ENCODE measurements at regions not wholly inside any gene's neighbourhood (a gene's known extent, or its start where the extent isn't known, plus 50 kb on each side); places are given as distances from the start of the nearest gene placed in this dataset.
"Not testable (repeated sequence)": the region's sequence is repeated elsewhere in the genome, so short reads cannot be mapped to it uniquely, and the experiment has no call there.

DNA sequence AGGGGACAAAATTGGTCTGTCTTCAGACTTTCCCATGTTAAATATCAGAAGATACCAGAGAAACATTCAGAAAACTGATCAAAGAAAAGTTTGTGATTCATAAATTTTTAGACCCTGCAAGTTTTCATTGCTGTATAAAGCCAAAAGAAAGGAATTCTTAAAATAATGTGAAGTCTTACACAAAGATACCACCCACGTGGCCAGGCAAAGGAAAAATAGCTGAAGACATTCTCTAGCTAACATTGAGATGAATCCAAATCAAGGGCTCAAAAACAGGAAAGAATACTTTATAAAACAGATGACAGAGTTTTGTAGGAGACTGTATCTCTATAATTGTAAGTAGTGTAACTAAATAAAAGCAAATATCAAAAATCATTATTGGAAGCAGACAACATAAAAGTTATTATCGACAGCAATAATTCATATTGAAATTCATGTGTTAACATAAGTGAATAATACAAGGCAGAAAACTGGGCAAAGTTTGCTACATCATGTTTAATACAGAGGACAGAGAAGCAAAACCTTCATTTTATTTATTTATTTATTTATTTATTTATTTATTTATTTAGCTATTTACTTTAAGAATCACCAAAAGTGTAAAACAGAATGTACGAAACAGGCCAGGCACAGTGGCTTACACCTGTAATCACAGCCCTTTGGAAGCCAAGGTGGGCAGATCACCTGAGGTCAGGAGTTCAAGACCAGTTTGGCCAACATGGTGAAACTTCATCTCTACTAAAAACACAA lies 204.6 kb upstream of the SLIT2 start:
- no peak for DNase-seq (ENCODE audit: low read depth)

DNA sequence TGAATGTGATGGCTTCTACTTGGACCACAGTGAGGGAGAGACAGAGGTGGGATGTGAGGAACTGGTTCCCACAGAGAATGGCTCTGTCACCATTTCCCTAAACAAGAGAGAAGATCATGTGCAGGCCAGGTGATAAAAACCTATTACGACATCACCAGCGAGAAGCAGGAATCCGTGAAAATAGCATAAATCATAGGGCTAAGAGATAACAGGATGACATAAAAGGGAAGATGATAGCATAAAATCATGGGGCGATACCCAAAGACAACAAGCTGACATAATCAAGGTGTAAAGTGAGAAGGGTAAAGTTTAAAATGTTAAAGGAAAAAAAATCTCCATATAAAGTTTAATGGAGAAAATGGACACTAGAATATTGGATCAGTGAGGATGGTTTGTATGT lies 205.5 kb upstream of the SLIT2 start:
- no peak for DNase-seq (ENCODE audit: low read depth)

- no peak for DNase-seq (ENCODE audit: low read depth)
Measured at GRCh38 chr4:20044966-20045365, 206.7 kb upstream of the SLIT2 start.

DNA sequence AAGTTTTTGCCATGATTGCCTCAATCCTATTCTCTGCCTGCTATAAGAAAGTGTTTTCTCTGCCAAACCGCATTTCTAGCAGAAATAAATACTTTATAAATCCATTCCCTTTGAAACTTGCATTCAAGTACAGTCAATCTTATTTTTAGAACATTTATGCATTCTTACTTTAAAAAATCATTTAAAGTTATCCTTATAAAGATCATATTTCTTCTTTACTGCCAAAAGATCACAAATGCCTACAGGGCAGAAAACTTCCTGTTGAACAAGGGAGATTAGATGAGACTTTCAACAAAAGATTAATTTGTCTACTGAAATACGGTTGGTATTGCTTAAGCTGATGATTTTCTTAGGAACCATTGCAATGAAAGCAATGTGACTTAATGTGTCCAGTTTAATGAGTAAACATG lies 207.2 kb upstream of the SLIT2 start:
- DNase-seq (ENCODE audit: low read depth) = no peak

DNA sequence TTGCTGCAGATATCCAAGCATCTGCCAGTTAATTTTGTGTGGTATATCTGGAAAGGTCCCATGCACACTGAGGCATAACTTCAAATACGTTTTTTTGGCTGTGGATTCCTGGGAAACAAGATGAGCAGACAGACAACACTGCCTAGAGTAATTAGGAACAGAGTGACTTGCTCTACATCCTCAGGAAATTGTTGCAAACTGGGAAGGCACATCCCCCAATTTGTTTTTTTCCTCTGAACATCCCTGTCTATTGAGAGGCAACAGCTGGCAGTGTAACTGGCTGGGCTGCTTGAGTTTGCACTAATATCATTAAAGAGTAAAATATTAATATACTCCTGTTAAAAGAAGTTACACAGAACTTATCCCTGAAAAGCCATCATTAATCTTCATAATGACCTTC lies 207.7 kb upstream of the SLIT2 start:
- DNase-seq (ENCODE audit: low read depth) = no peak

DNA sequence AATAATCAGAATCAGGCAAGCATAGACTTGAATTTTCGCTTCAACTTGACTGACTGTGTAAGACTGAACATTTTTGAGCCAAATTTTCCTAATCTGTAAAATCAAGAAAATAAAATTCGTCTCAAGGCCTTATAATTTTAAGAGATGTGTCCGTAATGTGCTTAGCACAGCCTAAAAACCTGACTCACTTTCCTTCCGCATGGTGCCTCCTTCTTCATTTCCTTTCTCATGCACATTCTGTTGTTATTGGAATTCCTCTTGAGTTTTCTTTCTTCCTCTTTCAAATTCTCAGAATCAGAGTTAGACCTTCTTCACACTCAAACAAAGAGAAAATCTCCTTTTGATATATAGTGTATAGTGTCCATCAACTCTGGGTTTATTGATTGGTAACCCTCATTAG lies 208.9 kb upstream of the SLIT2 start:
- no peak for DNase-seq (ENCODE audit: low read depth)

DNA sequence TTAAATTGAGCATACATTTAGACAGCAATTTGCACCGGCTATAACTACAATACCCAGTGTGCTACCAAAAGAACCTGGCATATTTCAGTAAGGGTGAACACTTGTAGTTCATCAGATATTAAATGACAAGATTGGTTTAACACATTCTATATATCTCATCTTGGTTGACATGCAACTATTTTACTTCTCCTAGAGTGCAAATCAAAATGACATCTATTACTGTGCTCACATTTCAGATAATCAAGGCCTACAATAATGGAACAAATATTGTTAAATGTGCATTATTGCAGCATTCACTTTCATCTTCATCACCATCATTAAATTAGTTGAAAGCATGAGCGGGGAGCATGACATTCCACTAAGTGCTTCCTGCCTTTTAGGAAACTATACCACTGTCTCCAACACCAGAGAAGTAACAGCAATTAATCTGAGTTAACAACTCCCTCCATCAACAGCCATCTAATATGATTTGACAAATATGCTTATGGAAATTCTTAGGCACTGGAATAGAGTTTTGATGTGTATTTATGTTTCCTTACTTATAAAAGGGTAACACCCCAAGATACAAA lies 209.8 kb upstream of the SLIT2 start:
- no peak for DNase-seq (ENCODE audit: low read depth)

DNA sequence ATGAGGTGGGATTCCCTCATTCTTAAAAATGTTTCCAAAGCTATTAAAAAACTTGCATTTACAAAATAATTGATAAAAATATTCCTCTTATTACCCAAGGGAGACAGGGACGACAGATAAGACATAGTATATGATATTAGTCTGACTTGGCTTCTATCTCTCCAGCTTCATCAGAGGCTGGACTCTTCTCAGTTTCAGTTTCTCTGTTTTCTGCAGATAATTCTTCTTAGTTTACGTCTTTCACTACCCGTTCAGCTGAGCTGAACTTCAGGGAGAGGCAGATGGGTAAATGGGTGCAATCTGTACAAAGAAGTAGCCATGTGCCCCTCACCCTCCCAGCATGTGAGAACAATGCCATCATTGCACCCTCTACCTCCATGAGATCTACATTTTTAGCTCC lies 214.0 kb upstream of the SLIT2 start:
- DNase-seq (ENCODE audit: low read depth) = no peak

DNA sequence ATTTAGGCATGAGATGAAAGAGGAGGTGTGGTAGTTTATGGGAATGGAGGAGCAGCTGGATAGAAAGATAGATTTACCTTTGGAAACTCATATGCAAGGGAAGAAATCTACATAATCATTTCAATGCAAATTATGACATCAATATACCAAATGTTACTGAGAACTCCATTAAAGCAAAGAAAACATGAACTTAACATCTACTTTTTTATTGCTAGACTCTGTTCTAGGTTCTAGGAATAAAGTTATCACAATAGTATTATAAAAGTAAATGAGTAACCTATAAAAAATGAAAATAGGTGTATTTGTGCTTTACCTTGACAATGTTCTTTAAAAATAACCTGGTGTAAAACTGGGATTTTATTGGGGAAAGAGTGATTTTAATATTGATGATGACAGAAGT lies 221.6 kb upstream of the SLIT2 start:
- no peak for DNase-seq (ENCODE audit: low read depth)

DNA sequence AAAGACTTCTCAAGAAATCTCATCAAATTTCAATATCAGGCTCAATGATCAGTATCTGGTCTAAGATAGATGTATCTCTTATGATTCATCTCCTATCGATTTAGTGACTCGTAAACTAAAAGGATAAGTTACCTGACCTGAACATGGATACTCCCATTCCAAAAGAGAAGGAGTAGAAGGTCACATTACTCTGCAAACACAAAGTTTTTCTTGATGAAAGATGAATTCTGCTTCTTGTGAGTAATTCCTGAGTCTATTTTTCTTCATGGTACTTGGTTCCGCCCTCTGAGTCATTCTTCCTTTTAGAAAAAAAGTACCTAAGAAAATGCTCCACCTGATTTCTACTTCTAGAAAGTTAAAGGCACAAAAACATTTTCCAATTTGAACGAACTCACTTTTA lies 223.1 kb upstream of the SLIT2 start:
- no peak for DNase-seq (ENCODE audit: low read depth)

- DNase-seq (ENCODE audit: low read depth) = no peak
Measured at GRCh38 chr4:20026456-20026855, 225.2 kb upstream of the SLIT2 start.

DNA sequence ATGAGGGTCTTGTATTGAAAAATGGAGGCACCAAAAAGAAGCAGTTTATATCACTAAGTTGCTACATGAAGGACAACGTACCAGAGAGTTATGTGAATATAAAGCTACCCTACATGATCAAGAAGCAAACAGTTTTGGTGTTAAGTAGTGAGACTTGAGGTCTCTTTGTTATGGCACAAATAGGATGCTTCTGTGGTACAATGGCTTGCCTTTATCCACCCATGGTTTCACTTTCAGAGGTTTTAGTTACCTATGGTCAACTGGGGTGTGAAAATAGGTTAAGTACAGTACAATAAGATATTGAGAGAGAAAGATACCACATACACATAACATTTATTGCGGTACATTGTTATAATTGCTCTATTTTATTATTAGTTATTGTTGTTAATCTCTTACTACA lies 229.2 kb upstream of the SLIT2 start:
- DNase-seq (ENCODE audit: low read depth) = no peak

DNA sequence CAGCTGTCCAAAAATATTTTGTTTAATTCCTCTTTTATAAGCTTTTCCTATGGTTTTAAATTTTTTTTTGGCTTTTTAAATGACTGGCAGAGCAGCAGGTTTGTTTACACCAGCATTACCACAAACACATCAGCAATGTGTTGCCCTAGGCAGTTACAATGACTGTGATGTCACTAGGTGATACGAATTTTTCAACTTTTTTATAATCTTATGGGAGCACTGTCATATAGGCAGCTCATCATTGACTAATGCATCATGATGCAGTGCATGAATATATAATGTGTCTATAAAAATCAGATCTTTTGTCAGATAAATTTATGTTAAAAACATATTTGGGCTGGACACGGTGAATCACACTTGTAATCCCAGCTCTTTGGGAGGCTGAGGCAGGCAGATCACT lies 231.6 kb upstream of the SLIT2 start:
- DNase-seq (ENCODE audit: low read depth) = no peak

- no peak for DNase-seq (ENCODE audit: low read depth)
Measured at GRCh38 chr4:20019310-20020015, 232.2 kb upstream of the SLIT2 start.

- no peak for DNase-seq (ENCODE audit: low read depth)
Measured at GRCh38 chr4:20017777-20018115, 234.0 kb upstream of the SLIT2 start.

- DNase-seq (ENCODE audit: low read depth) = no peak
Measured at GRCh38 chr4:20017070-20017776, 234.5 kb upstream of the SLIT2 start.

DNA sequence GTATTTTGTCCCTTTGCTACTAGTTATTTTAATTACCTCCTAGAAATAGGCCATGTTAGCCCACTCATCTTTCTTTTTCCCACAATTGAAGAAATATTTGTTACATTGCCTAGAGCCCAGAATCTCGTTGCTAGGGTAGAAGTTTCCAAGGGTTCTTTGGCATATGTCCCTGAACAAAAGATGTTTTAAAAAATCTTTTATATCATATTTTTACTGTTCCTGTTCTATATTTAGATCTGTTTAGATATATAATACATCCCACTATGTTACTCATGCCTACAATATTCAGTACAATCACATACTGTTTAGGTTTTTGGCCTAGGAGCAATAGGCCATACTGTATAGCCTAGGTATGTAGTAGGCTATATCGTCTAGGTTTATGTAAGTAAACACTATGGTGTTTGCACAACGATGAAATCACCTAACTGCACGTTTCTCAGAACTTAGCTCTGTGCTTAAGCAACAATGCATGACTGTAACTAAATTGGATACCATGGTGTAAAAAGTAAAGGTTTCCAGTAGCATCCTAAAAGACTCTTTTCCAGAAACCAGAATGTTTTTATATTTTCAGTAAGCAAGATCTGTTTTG lies 236.0 kb upstream of the SLIT2 start:
- DNase-seq (ENCODE audit: low read depth) = no peak

DNA sequence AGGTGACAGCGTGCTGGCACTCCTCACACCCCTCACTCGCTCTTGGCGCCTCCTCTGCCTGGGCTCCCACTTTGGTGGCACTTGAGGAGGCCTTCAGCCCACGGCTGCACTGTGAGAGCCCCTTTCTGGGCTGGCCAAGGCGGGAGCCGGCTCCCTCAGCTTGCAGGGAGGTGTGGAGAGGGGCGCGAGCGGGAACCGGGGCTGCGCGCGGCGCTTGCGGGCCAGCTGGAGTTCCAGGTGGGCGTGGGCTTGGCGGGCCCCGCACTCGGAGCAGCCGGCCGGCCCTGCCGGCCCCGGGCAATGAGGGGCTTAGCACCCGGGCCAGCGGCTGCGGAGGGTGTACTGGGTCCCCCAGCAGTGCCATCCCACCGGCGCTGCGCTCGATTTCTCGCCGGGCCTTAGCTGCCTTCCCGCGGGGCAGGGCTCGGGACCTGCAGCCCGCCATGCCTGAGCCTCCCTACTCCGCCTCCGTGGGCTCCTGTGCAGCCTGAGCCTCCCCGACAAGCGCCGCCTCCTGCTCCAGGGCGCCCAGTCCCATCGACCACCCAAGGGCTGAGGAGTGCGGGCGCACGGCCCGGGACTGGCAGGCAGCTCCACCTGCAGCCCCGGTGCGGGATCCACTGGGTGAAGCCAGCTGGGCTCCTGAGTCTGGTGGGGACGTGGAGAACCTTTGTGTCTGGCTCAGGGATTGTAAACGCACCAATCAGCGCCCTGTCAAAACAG lies 247.7 kb upstream of the SLIT2 start:
- DNase-seq (ENCODE audit: low read depth) = not testable (repeated sequence)

- DNase-seq (ENCODE audit: low read depth) = no peak
Measured at GRCh38 chr4:19999775-20000414, 251.8 kb upstream of the SLIT2 start.

- DNase-seq (ENCODE audit: low read depth) = no peak
Measured at GRCh38 chr4:19999276-19999675, 252.4 kb upstream of the SLIT2 start.

- DNase-seq (ENCODE audit: low read depth) = no peak
Measured at GRCh38 chr4:19993242-19993641, 258.5 kb upstream of the SLIT2 start.
